Renal cortical epithelial cell (primary cell): ENCODE measurements at regions not wholly inside any gene's neighbourhood (a gene's known extent, or its start where the extent isn't known, plus 50 kb on each side); places are given as distances from the start of the nearest gene placed in this dataset.
"Not testable (repeated sequence)": the region's sequence is repeated elsewhere in the genome, so short reads cannot be mapped to it uniquely, and the experiment has no call there.

Experiments used
- DNase-seq: peaks from one replicate; pipeline ENCODE4 v3.0.0-alpha.2; 2011; ENCODE audit warnings: low read depth

- DNase-seq = no peak
Observed at GRCh38 chr6:4354181-4354580, 218.8 kb upstream of the ECI2 start.

- DNase-seq = no peak
Observed at GRCh38 chr6:4352731-4353130, 217.4 kb upstream of the ECI2 start.

GRCh38 chr6:4352322-4352669, 216.9 kb upstream of the ECI2 start:
- no peak for DNase-seq

- peak; percentile 83 for DNase-seq
Observed at GRCh38 chr6:4351520-4352321, 216.3 kb upstream of the ECI2 start.

- DNase-seq = no peak
Observed at GRCh38 chr6:4350567-4351519, 215.5 kb upstream of the ECI2 start.

GRCh38 chr6:4349931-4350330, 214.6 kb upstream of the ECI2 start:
- no peak for DNase-seq

GRCh38 chr6:4349323-4349722, 213.9 kb upstream of the ECI2 start:
- DNase-seq = no peak

- DNase-seq = no peak
Observed at GRCh38 chr6:4348462-4349112, 213.2 kb upstream of the ECI2 start.

- no peak for DNase-seq
Observed at GRCh38 chr6:4347877-4348276, 212.5 kb upstream of the ECI2 start.

- DNase-seq = no peak
Observed at GRCh38 chr6:4346659-4347333, 211.4 kb upstream of the ECI2 start.

- DNase-seq = no peak
Observed at GRCh38 chr6:4345543-4345942, 210.2 kb upstream of the ECI2 start.

GRCh38 chr6:4344317-4344899, 209.0 kb upstream of the ECI2 start:
- no peak for DNase-seq

GRCh38 chr6:4342407-4343137, 207.2 kb upstream of the ECI2 start:
- no peak for DNase-seq

GRCh38 chr6:4341078-4341797, 205.9 kb upstream of the ECI2 start:
- DNase-seq = no peak

GRCh38 chr6:4340544-4340943, 205.2 kb upstream of the ECI2 start:
- no peak for DNase-seq

- no peak for DNase-seq
Observed at GRCh38 chr6:4338884-4339283, 203.5 kb upstream of the ECI2 start.

GRCh38 chr6:4336778-4337442, 201.5 kb upstream of the ECI2 start:
- peak; percentile 86 for DNase-seq

GRCh38 chr6:4336084-4336483, 200.7 kb upstream of the ECI2 start:
- DNase-seq = no peak

- not testable (repeated sequence) for DNase-seq
Observed at GRCh38 chr6:4334158-4334740, 198.9 kb upstream of the ECI2 start.
